GM21619 (cell line): ENCODE measurements at regions not wholly inside any gene's neighbourhood (a gene's known extent, or its start where the extent isn't known, plus 50 kb on each side); places are given as distances from the start of the nearest gene placed in this dataset.
"Not testable (repeated sequence)": the region's sequence is repeated elsewhere in the genome, so short reads cannot be mapped to it uniquely, and the experiment has no call there.

Source experiments
- ATAC-seq: cut with Tn5 transposase; IDR thresholded peaks from one replicate; pipeline ENCODE4 v1.9.1; 2021; ENCODE audit not compliant: unreplicated experiment

DNA sequence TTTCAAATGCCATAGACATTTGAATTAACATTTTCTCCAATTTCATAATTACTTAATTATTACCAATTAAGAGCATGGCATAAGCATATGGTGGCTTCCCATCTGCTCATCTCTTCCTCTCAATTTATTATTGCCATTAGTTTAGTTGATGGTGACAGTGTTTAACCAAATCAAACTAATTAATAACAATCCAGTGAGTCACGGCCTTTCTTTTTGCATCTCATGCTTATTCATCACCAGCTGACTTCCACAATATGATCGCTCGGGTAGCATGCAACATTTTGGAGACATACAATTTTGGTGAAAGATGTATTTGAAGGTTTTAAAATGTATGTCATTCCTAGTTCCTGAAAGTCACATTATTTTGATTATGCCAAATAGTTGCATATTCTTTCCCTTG lies 172.8 kb upstream of the TACR3 start:
- ATAC-seq = no peak

- no peak for ATAC-seq
Measured at GRCh38 chr4:103887191-103887590, 167.4 kb upstream of the TACR3 start.

- ATAC-seq = no peak
Measured at GRCh38 chr4:103885152-103885551, 165.4 kb upstream of the TACR3 start.

- no peak for ATAC-seq
Measured at GRCh38 chr4:103867311-103867710, 147.5 kb upstream of the TACR3 start.

DNA sequence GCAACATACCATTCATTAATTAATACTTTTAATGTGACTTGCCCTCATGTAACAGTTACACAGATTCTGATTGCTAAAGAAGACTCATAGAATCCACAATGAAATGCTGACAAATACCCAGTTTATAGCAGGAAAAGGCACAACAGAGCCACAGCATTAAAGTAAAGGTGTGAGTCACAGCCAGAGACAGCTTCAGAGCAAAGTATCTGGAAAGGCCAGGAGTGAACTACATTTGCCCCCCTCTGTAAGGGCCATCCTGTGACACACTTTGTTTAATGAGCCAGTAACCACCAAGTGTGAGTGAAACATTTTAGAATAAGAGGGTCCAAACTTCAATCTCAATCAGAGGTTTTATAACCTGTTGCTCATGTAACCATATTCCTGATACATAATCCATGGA lies 133.8 kb upstream of the TACR3 start:
- ATAC-seq = no peak

GRCh38 chr4:103853146-103853545 lies 133.4 kb upstream of the TACR3 start:
- ATAC-seq = no peak

DNA sequence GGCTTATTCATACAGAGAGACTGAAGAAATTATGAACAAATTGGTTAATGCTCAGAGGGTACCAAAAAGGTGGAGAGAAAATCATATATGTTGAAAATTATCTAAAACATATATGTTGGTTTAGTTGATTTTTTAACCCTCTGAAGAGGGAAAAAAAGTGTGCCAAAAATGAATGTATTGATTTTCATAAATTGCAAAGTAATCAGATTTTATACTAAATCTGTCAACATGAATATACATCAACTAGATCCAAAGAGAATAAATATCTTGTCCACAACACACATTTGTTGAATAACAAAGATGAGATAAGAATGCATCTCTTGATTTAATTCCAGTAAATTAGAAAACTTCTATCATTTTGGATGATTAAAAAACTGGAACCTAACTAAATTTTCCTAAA lies 125.3 kb upstream of the TACR3 start:
- ATAC-seq = no peak

- ATAC-seq = no peak
Measured at GRCh38 chr4:103842637-103843239, 123.0 kb upstream of the TACR3 start.

GRCh38 chr4:103842076-103842475 lies 122.3 kb upstream of the TACR3 start:
- ATAC-seq = no peak

DNA sequence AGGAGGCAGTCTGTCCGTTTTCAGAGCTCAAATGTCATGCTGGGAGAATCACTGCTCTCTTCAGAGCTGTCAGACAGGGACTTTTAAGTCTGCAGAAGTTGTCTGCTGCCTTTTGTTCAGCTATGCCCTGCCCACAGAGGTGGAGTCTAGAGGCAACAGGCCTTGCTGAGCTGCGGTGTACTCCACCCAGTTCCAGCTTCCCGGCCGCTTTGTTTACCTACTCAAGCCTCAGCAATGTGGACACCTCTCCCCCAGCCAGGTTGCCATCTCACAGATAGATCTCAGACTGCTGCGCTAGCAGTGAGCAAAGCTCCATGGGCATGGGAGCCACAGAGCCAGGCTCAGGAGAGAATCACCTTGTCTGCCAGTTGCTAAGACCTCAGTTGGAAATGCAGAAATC lies 90.5 kb upstream of the TACR3 start:
- ATAC-seq = not testable (repeated sequence)

DNA sequence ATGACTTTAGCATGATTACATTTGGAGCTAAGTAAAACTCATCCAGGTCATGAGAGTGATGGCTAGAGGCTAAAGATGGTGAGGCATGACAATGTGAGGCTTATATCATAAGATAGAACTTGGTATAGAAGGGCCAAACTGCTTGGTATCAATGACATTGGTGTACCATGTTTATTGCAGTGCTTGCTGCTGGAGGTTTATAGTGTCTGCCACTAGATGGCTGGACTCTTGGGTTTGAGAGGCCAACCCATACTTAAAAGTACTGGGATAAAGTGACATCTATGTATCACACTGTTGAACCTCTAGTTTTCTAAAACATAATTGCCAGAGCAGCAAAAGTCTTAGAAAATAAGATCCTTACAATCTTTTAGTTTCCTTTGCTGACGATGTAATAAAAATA lies 83.0 kb upstream of the TACR3 start:
- ATAC-seq = no peak

DNA sequence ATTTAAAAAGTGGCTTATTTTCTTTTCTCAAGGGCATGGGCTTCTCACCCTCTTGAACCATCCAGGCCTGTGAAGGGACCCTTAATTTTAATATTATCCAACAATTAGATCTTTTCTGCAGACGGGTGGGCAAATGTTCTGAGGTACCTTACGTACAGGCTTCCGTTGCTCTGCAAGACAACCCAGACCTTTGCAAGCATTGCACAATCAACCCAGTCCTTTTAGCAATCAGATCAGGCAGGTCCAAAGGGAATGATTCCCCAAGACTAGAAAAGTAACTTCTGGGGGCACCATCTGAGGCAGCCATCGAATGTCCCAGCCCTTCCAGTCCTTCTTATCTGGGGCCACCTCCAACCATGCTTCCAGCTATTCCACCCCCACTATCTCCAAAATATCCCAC lies 67.3 kb upstream of the TACR3 start:
- no peak for ATAC-seq

GRCh38 chr4:103786593-103786992 lies 66.8 kb upstream of the TACR3 start:
- ATAC-seq = no peak

GRCh38 chr4:103786014-103786413 lies 66.2 kb upstream of the TACR3 start:
- peak; percentile 80 for ATAC-seq

DNA sequence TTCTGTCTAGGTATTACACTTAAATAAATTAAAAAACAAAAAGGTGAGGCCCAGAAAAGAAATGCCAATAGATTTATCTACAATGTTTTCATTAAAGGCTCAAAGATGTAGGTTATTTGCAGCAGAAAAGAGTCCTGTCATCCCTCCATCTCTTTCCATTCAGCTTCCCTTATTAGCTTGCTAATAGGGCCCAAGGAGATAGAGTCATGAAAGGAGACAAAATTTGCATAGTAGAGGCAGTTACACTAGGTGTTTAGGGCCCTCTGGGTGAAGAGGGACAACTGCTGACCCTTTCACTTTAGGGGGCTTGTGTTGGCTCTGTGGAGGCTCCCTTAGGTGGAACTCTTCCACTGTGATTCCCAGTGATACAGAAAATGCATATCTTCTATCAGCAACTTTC lies 58.4 kb upstream of the TACR3 start:
- no peak for ATAC-seq

GRCh38 chr4:103774326-103774825 lies 54.6 kb upstream of the TACR3 start:
- ATAC-seq = no peak

- ATAC-seq = no peak
Measured at GRCh38 chr4:103773691-103774231, 54.0 kb upstream of the TACR3 start.
